Fibroblast of peridontal ligament (primary cell): ENCODE measurements at regions not wholly inside any gene's neighbourhood (a gene's known extent, or its start where the extent isn't known, plus 50 kb on each side); places are given as distances from the start of the nearest gene placed in this dataset.

ENCODE experiments used
- DNase-seq: peaks from one replicate; pipeline ENCODE4 v3.0.0-alpha.2; 2010; ENCODE audit errors: extremely low read depth

DNA sequence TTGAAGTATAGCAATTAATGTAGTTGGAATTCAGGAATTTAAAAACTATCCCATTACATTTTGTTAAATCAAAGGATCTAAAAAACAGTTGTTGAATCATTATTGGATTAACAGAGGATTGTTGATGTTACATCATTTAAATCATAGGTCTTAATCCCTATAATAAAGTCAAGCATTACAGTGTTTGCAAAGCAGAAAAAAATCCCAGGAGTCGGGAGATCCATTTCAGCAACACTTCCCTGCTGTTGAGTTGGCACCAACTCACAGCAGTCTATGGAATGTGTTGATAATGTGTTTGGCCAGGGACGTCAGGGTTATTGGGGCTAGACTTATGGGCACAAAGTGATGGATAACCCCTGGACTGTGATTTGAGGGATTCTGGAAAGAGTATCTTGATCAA, 99.1 kb upstream of the TMTC1 start:
- no peak for DNase-seq

DNA sequence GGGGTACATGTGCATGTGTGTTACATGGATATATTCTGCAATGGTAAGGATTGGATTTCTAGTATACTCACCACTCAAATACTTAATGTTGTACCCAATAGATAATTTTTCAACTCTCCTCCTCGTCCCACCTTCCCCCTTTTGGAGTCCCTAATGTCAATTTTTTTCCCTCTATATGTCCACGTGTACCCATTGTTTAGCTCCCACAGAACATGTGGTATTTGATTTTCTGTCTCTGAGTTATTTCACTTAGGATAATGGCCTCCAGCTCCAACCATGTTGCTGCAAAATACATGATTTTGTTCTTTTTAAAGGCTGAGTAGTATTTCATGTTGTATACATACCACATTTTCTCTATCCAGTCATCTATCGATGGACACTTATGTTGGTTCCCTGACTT, 97.2 kb upstream of the TMTC1 start:
- DNase-seq = no peak

DNA sequence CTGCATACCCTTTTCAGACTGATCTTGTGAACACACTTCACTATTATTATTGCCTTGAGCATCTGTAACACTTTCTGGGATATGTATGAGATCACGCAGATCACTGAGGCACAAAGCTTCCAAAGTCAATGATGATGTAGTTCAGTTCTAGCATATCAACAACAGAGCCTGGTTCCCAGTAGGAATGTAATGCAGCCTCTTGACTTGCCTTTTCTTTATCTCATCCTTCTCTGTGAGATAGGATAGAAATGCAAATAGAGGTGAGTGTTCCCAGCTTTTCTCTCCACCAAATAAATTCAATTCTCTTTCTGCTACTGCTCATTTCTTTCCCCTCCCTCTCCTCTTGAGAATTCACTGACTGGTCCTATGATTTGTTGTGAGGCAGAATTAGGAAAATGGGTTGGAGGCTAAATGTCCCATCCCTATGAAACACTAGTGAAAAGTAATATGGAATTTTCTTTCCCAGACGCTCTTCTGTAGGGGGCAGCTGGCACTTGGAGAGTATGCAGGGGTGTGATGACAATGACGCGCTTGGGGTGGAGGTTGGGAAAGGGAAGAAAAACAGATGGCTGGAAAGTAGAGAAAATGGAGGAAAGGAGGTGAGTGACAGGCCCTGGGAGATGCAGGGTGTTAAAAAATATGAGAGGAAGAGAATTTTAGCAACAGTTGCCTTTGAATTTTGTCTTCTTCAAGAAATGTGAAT, 96.0 kb upstream of the TMTC1 start:
- DNase-seq = no peak

DNA sequence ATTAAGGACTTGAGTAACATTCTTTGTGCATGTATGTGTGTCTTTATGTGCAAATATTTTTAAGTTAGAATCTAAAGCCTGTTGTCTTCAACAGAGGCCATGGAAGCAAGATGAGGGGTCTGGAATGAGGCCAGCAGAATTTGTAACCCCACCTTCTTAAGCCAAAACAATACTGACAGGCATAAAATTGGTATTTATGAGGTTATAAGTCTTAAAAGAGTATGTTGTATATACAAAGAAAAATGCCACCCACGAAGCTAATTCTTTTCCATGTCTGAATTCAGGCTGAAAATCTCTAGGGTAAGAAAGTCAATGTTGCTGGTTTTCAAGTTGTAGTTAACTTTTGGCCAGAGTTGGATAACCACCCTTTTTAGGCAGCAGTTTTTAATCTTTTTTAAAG, 86.2 kb upstream of the TMTC1 start:
- no peak for DNase-seq

DNA sequence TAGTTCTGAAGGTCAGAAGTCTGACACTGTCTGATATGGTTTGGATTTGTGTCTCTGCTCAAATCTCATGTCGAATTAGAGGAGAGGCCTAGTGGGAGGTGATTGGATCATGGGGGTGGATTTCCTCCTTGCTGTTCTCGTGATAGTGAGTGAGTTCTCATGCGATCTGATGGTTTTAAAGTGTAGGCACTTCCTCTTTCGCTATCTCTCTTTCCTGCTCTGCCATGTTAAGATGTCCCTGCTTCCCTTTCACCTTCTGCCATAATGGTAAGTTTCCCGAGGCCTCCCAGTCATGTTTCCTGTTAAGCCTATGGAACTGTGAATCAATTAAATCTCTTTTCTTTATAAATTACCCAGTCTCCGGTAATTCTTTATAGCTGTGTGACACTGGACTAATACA, 84.1 kb upstream of the TMTC1 start:
- DNase-seq = no peak

DNA sequence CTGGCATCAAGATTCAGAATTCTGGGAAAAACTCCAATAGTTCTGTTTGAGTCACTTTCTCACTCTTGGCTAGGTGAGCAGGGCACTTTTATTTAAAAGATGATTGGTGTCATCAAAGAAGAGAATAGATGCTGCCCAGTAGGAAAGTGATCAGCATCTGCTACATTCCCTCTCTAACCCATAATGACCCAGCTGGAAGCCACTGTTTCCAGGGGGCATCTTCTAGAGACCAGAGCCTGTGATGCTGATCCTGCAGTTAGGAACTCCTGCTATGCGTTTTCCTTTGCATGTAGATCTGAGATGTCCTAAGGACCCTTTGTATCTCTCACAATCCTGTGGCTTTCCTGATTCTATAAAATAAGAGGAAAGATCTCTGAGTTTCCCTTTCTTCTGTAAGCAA, 79.9 kb upstream of the TMTC1 start:
- no peak for DNase-seq

DNA sequence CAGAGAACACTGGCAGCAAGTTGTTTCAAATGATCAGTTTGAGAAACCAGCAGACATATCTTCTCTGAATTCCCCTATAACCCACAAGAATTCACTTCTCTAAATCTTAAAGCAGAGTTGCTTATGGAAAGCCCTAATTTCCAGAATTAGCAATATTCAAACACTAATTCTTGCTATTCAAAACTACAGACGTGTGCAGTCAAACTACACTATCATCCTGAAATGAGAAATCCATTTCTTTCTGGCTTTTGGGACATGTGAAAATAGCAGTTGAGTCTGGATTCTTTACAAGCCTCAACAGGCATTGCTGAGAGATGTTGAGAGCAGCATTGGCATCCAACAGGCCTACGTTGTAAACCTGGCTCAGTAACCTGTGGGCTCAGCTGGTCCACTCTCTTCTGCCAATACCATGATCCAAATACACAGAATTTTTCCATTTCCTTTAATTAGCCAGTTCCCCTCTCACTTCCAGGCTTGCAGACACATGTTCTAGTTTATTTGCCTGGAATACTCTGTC, 74.6 kb upstream of the TMTC1 start:
- DNase-seq = no peak

DNA sequence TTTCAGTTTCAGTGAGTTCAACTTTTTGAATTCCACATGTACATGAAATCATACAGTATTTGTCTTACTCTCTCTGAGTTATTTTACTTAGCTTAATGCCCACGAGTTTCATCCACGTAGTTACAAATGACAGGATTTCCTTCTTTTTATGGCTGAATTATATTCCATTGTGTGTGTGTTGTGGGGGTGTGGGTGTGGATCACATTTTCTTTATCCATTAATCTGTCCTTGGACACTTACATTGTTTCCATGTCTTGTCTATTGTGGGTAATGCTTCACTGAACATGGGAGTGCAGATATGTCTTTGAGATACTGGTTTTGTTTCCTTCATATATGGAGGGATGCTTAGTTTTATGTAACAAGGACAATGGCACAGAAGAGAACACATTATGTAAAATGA, 63.5 kb upstream of the TMTC1 start:
- DNase-seq = no peak

DNA sequence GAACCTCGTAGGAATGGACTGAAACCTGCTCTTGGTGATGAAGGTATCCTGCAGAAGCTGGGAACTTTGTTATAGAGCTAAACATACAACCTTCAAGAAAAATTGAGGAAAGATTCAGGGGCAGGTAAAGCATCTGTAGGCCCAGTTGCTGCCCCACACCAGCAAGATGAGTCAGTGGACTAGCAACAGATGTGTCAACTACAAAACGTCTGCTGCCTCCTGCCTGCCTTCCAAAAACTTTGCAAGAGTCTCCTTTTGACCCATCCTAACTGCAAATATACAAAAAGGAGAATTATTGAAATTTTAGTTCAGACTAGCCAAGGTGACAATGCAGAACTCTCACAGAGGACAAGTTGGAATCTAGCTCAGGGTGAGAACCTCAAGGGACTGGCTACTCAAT, 60.9 kb upstream of the TMTC1 start:
- peak; percentile 7 for DNase-seq

DNA sequence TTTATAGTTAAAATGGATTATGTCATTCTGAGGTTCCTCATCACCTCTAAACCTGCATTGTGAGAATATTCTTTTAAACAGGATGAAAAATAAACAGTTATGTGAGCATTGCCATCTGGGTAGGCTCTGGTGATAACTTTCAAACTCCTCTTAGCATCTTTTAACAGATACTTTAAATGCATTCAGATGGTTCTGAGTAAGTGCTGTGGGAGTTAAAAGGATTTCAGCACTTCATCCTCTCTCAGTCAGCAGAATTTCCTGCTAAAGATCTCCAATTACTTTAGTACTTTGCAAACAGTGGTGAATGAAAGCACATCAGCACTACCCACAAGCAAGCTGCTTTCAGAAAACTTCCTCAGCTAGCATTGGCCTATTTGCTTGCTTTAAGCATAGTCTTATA, 59.3 kb upstream of the TMTC1 start:
- DNase-seq = no peak

DNA sequence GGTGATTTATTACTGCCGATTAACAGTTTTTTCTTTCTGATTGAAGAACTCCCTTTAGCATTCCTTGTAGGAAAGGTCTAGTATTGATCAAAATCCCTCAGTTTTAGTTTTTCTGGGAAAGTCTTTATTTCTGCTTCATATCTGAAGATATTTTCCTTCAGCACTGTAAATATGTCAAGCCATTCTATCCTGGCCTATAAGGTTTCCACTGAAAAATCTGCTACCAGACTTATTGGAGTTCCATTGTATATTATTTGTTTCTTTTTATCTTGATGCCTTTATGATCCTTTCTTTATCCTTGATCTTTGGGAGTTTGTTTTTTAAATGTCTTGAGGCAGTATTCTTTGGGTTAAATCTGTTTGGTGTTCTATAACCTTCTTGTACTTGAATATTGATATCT, 55.0 kb upstream of the TMTC1 start:
- DNase-seq = no peak
